Activated CD4-positive, alpha-beta T cell treated with anti-CD3 and anti-CD28 coated beads for 1 hour (primary cell): ENCODE measurements at regions not wholly inside any gene's neighbourhood (a gene's known extent, or its start where the extent isn't known, plus 50 kb on each side); places are given as distances from the start of the nearest gene placed in this dataset.
"Not testable (repeated sequence)": the region's sequence is repeated elsewhere in the genome, so short reads cannot be mapped to it uniquely, and the experiment has no call there.

Experiments used
- DNase-seq: peaks from one replicate; pipeline ENCODE4 v3.0.0-alpha.2; 2020

DNA sequence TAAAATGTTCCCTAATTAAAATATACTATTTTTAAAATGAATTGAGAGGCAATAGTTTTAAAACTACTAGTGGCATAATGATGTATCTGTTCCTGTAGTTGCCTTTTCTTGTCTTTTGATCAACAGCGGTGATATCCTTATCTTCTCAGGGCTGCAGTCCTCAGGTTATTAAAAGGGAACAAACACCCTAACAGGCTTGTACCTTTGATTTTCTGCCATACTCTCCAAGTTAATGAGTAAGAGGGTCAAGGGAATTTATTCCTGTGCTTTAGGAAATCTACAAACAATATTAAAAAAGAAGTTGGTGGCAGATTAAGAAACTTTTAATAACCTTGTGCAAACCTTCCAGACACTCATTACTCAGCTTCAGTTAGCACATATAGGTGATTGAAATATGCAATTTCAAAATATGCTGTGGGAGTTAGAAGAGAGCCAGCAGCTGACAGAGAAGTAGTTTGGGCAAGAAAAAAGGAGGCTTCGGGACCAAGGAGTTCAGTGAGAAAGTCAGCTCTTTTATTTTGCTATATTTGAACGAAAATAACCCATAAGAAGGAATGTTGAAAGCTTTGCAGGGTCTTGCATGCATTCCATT is 81.0 kb upstream of the TLE4 start:
- no peak for DNase-seq

- no peak for DNase-seq
Observed at GRCh38 chr9:79492092-79493009, 79.4 kb upstream of the TLE4 start.

DNA sequence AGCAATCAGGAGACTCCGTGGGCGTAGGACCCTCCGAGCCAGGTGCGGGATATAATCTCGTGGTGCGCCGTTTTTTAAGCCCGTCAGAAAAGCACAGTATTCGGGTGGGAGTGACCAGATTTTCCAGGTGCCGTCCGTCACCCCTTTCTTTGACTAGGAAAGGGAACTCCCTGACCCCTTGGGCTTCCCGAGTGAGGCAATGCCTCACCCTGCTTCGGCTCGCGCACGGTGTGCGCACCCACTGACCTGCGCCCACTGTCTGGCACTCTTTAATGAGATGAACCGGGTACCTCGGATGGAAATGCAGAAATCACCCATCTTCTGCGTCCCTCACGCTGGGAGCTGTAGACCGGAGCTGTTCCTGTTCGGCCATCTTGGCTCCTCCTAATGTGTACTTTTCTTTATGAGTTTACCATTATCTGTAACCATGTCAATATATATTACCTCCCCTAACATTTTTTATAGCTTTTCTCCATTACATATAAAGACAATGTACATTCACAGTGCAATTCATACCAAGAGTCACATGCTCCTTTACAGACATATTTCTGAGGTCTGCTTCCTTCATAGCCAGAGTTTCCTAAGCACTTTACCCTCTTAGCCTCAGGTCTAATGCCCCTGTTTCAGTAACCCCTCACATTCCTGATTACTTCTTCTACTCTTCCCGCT is 71.4 kb upstream of the TLE4 start:
- DNase-seq, result not testable (repeated sequence)

- no peak for DNase-seq
Observed at GRCh38 chr9:79501546-79501945, 70.2 kb upstream of the TLE4 start.

- no peak for DNase-seq
Observed at GRCh38 chr9:79507801-79508200, 64.0 kb upstream of the TLE4 start.

- DNase-seq, result no peak
Observed at GRCh38 chr9:79512251-79512650, 59.5 kb upstream of the TLE4 start.
